ENCODE measurements at regions not wholly inside any gene's neighbourhood (a gene's known extent, or its start where the extent isn't known, plus 50 kb on each side); places are given as distances from the start of the nearest gene placed in this dataset.

DNA sequence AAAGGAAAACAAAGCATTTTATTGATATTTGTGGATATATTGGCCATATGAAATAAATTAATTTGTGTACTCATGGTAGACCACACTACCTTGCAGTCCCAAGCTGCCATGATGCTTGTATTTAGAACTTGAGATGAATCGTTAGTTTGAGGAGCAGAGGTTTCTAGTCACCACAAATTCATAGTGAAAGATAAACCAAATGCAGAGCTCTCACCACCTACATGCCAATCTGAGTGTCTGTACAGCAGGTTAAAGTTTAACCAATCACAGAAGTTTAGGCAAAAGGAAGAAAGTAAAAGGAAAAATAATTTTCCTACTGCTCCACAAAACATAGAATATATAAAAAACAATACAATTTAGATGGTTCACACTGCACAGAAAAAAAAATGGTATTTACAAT, 163.6 kb upstream of the FTMT start:
- DNase-seq, result no peak

DNA sequence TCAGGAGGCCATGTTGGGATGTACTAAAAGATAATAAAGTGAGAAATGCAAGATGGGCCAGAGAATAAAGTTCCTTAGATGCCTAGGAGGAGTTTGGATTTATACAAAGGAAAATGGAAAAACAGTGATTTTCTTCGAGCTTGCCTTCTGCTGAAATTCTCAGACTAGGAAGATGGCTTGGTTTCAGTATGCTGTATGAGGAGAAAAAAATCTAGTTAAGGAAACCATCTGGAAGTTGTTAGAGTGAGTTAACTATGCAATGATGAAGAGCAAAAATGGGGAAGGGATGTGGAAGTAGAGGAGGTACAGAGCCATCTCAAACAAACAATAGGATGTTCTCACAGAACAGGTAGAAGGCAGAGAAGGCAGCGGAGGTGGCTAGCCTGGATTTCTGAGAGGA, 162.9 kb upstream of the FTMT start:
- no peak for DNase-seq

DNA sequence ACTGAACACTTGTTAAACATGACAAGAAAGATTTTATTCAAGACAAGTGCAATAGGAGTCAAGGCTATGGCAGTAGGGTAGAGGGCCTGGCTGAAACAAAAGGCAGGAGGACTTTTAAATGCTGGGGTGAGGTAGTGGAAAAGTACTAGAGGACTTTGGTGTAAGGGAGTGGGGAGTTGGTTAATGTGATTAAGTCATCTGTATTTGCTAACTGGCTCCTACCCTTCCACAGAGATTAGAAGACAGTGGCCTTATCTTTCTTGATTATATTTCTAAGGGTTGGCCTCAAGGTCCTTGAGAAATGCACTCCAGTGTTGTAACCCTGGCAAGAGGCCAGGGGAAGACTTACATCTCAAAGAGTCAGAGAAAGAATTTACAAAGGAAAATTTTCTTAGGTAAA, 160.2 kb upstream of the FTMT start:
- peak; percentile 89 for DNase-seq

DNA sequence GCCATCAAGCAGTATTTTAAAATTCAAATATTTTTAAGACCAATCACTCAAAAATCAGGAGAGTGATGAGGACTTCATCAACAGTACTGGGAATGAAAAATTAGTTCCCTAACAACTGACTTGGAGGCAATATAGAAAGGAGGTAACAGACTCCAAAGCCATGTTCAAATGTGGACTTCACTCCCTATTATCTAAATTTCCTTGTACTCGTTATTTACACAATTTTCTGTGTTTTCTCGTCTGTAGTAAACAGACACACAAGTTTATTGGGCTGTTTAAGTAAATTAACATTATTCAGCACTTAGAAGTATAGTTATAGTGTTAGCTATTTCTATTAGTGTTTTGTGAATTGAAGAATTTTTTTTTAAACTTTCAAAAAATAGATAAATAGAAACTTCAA, 159.5 kb upstream of the FTMT start:
- DNase-seq, result no peak

GRCh38 chr5:121693864-121694263, 157.8 kb upstream of the FTMT start:
- DNase-seq, result peak; percentile 22

DNA sequence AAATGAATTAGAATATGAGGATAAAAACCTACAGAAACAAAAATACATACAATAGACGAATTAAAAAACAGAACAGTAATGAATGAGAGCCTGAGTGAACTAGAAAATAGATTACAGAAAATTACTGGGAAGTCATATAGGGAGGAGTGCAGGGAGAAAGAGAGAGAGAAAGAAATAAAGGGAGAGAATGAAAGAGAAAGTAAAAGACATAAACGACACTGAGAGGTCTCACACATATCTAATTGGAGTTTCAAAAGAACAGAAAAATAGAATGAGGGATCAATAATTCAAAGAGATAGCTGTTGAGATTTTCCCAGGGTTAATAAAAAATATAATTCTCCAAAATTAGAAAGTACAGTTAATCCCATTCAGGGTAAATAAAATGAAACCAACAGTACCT, 156.4 kb upstream of the FTMT start:
- DNase-seq, result no peak

- peak; percentile 78 for DNase-seq
Measured at GRCh38 chr5:121698690-121699089, 153.0 kb upstream of the FTMT start.

DNA sequence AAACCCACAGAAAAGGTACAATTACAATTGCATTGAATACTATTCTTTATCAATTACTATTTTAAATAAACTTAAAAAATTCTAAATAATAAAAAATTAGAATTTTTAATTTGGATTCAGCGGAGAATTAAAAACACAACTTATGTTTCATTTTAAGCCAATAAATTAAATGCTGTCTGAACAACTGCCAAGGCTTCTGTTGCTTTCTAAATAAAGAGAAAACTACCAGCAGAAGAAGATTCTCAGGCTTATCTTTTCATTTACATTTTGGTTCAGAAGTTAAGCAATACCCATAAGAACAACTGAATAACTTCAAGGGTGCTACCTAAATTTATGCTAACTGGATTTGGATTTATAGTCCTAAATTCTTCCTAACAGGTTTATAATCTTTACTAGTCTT, 150.0 kb upstream of the FTMT start:
- DNase-seq, result no peak

GRCh38 chr5:121702682-121703081, 149.0 kb upstream of the FTMT start:
- DNase-seq, result no peak

DNA sequence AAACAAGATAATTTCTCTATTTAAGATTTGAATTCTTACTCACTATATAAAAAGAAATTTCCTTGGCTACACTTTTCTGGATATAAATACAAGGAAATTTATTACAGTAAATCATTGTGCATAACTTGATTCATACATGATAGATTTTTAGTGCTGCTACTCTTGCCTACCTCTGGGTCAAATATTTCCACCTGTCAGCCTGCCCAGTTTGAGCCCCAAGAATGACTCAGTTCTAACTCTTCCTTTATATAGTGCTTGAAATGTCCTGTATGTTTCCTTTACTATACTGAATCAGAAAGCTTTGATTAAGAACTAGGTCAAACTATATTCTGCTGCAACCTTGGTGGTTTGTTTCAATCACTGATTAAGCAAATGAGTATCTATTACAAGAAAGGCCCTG, 147.4 kb upstream of the FTMT start:
- no peak for DNase-seq

DNA sequence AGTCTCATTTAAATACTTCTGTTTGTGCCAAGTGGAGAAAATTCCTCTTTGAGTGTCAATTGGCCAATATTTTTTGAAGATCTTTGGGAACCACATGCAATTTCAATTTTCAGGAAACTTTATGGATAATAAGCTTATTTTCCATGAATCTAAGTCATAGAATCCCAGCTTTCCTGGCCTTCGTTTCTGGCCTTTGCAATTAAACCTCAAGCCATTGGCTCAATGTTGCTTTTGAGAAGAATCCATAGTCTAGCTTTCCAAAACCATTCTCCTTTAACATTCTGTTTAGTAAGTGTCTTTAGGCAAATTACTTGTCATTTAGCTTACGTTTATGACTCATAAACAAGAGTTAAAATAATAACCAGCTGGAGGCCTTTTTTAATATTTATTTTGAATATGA, 145.0 kb upstream of the FTMT start:
- no peak for DNase-seq

- DNase-seq, result no peak
Measured at GRCh38 chr5:121707178-121707577, 144.5 kb upstream of the FTMT start.

- no peak for DNase-seq
Measured at GRCh38 chr5:121711416-121711815, 140.3 kb upstream of the FTMT start.

DNA sequence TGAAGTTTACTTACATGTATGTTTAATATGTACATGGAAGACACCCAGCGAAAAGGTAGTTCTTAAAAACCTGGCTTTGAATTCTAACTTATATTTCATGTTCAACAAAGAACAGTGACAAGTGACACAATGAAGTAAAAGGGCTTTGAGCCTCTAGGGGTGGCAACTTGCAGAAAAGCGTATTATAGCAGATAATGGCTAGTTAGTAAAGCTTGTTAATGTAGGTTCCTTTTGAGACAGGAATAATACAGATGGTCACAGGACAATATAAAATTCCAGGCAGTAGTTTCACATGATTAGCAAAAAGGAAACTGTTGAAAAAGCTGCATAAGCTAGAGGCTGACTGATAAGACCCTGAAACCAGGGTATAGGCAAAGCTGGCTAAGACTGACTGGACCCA, 132.4 kb upstream of the FTMT start:
- DNase-seq, result peak; percentile 8

- DNase-seq, result no peak
Measured at GRCh38 chr5:121725450-121725849, 126.2 kb upstream of the FTMT start.

DNA sequence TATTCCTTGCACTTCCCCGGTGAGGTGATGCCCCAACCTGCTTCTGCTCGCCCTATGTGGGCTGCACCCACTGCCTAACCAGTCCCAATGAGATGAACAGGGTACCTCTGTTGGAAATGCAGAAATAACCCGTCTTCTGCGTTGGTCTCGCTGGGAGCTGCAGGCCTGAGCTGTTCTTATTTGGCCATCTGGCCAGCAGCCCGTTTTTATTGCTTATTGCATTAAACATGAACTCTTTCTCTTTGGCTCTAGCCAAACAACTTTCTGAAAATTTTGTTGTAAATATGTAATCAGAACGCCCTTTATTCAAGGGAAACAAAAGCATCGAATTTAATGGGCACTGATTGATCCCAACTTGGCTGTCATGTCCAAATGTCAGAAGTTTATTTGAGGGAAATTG, 124.7 kb upstream of the FTMT start:
- DNase-seq, result no peak

DNA sequence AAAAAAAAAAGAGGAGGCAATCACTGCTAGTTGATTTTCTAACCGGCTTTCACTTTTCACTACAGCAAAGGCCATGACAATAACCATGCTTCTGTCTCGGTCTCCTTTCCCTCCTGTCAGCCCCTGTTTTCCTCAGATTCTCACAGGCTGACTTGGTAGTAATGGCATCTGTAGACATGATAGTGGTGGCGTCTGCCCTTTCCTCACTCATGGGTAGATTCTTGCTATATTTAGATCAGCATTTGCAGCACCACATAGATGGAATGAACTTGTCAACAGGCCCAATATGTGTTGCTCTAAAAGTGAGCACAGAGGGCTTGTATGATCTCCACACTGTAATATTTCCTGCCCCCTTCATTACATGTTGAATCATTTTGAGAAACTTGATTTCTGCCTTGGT, 120.3 kb upstream of the FTMT start:
- DNase-seq, result no peak

- no peak for DNase-seq
Measured at GRCh38 chr5:121735618-121736017, 116.1 kb upstream of the FTMT start.

GRCh38 chr5:121737120-121737519, 114.6 kb upstream of the FTMT start:
- DNase-seq, result peak; percentile 19

DNA sequence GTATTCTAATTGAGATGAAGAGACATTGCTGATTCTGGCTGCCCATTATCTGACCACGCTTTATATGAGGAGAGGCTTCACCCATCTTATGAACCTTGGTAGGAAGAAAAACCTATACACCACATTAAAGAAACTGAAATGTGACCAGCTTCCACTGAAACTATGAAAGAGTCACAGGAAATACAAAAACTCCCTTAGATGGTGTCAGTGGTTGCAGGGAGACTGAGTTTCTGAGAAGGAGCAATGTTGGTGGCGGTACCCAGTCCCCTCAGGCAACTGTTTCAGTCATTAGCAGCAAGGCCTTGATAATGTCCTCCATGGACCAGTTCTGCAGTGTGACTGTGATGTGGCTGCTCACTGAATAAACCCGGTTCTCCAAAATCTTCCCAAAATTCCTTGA, 110.5 kb upstream of the FTMT start:
- DNase-seq, result no peak

DNA sequence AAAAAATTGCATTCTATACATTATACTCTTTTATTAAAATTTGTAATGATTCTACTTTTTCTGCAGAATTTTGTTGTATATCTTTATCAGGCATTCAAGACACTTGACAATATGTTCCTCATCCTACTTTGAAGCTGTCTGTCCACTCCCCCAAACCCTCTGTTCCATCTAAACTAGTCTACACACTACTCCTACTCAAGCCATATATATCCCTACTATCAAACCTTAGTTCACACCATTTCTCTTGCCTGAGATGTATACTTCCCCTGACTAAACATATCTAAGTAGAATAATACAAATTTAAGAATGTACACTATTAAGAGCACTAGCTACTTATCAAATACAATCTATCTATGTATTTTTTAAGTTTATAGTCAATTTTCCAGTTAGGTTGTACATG, 107.1 kb upstream of the FTMT start:
- no peak for DNase-seq

- DNase-seq, result no peak
Measured at GRCh38 chr5:121745407-121745806, 106.3 kb upstream of the FTMT start.

DNA sequence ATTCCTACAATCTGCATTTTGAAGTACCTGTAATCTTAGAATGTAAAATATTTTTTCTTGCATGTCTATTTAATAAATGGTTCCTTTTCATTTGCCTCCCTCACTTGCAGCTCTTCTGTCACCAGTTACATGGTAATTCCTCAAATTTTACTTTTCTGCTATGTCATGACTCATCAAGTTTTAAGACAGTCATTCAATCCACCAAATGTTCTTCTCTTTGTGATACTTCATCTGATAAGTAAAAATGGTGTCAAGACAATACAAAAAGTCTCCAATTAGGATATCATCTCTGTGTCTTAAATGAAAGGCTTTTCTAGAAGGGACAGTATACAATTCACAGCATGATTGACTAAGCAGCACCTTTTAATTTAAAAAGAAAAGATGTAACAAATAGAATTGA, 104.9 kb upstream of the FTMT start:
- peak; percentile 27 for DNase-seq

GRCh38 chr5:121748686-121749085, 103.0 kb upstream of the FTMT start:
- no peak for DNase-seq

DNA sequence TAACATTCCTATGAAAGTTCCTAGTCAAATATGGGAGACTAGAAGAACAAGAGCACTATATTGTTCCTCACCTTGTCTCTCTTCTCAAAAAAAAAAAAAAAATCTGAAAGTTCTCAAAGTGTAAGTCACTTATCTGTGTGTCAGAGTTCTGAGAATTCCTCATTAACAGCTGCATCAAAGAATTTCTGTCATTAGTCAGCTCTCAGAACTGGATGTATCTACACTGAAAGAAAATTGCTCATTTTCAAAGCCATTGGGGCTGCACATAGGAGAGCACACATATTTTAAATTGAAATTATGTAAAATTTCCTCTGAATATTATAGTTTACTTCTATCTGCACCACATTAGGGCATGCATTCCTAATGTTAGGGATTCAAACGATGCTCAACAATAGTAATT, 99.5 kb upstream of the FTMT start:
- DNase-seq, result no peak

GRCh38 chr5:121755266-121755665, 96.4 kb upstream of the FTMT start:
- DNase-seq, result no peak

Data from hematopoietic multipotent progenitor cell treated with erythropoietin and hydrocortisone succinate and interleukin-3 and kit ligand, for 4 days (in vitro differentiated cells).